OCI-M1 (cell line): ENCODE measurements at regions not wholly inside any gene's neighbourhood (a gene's known extent, or its start where the extent isn't known, plus 50 kb on each side); places are given as distances from the start of the nearest gene placed in this dataset.
"Not testable (repeated sequence)": the region's sequence is repeated elsewhere in the genome, so short reads cannot be mapped to it uniquely, and the experiment has no call there.

Experiments
- DNase-seq: peaks from one replicate; lab custom pipeline; 2025; lab: John Stamatoyannopoulos, UW

DNA sequence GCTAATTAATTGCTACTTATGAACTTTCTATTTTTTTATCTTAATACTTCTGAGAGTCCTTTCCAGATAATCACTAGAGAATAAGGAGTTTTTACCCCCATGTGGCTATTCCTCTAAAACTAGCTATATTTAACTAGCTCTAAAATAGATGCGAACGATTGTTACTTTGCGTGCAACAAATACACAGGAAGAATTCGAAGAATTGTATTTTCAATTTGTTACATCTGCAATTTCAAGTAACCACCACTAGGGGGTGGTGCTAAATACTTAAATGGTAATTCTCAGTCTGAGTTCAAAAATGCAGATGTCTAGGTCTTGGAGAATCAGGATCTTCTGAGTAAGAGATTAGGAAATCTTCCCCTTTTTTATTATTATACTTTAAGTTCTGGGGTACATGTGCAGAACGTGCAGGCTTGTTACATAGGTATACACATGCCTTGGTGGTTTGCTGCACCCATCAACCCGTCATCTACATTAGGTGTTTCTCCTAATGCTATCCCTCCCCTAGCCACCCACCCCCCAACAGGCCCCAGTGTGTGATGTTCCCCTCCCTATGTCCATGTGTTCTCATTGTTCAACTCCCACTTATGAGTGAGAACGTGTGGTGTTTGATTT, 80.9 kb upstream of the KIF2A start:
- DNase-seq, result peak; percentile 60

DNA sequence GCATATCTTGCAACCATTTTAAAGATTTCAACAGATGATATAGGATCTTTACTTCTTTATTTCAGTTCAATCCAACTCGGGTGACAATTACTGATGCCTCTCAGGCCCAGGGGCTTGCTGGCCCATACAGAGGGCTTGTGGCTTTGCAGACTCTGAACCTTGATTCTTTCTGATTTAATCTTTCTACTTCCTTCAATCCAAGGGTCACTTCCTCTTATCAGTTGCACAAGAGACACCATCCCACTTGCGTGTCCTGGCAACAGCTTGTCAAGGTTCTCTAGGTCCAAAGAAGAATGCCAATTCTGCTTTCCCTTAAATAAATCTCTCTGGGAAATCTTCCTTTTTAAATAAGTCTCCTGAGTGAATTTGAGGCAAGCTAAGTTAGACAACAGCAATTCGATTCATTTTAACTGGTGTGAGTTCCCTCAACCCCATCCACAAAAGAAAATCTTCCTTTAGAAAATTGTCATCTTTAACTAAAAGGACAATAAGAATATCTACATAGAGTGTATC, 75.1 kb upstream of the KIF2A start:
- peak; percentile 28 for DNase-seq

DNA sequence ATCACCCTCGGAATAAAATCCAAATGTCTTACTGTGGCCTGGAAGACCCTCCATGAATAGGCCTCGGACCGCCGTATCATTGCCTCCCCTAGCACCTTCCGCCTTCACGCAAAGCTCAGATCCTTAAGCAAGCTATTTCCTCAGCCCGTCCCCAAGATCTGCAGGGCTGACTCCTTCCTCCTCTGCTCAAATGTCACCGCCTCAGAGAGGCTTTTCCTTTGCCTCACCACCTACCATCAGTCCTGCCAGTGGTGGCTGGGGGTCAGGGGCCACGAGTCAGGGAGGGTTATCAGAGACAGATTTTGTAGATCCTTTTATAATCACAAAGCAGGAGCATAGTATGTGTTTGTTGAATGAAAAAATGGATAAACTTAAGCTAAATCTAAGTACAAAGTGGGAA, 74.4 kb upstream of the KIF2A start:
- DNase-seq, result no peak

DNA sequence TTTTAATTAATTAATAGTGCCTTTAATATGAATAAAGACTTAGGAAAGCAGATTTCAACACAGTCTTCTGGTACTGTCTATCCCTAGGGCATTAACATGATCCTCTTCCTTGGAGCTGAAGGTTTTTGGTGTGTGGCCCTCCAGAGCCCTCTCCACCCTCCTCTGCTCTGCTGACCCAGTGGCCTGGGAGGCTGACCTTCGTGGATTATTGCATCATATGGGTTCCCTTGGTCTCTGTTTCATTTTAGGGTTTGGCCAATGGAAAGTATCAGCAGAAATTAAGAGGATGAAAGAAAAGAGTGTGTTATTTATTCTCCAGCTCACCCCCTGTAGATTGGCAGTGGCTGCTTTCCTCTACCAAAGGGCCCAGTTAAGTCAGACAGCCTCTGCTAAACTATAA, 73.8 kb upstream of the KIF2A start:
- not testable (repeated sequence) for DNase-seq

DNA sequence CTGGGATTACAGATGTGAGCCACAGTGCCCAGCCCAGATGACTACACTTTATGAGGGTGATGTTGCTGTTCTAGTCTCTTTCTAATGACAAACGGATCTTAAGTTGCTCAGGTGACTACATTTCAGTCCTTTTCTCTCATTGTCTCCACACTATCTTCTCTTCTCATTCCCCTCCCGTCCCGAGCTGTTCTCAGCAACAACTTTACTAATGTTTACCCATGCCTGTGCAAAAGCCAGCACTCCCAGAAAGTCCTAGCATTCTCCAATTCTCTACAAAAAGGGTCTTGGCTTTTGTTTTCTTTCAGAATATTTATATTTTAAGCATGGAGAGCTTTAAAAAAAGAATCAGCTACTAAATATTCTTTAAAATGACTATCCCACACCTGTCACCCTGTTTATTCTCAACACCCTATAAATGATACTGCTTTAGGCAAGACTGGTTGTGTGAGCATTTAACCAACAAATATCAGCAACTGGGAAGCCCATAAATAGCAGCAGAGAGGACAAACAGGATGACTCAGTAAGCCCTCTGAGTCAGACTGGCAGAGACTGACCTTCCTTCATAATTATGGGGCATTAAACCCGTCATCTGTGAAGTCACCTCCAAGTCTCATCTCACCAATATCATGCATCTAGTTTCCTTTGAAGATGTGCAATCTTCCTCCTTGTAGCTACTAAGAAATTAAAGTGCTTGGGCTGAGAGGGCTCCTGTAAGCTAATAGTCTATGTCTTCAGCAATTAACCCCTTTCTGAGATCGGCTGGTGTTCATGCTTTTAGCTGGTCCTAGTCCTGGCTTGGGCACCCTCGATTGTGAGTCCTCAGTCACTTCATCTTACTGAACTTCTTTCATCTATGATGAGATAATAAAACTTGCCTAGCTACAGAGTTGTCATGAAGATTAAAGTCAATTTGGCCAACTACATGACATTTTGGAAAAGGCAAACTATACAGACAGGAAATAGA, 72.6 kb upstream of the KIF2A start:
- DNase-seq, result peak; percentile 33

DNA sequence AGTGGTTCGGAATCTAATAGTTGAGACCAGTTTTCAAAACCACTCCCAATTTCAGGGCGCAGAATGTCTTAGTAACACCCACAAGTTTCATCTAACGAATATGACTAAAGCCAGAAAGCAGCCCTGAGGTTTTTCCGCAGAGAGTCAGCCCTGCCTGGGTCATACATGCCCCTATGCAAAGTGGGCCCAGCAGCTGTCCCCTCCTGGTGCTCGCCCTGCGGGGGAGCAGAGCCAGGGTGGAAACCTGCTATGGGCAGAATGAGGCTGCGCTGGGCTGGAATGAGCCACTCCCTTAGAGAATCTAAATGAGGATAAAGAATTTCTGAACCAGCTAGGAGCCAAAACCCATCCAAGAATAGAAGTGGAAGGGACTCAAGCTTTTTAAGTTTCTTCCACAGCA, 69.4 kb upstream of the KIF2A start:
- not testable (repeated sequence) for DNase-seq

DNA sequence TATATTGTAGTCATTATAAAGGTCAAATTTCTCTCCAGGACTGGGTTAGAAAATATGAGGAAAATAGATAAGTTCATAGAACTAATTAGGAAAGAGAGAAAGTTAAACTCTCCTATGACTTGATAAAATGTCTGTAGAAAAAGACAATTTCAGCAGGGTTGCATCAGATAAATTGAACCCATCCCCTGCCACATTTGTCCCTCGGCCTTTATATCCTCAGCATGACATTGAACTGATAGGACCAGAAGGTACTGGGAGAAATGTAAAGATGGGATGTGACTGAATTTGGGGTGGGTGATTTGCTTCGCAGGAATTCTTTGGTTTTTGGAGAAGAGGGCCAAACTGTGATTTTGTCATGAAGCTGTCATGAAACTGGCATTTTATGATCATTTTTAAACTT, 68.1 kb upstream of the KIF2A start:
- DNase-seq, result peak; percentile 69

DNA sequence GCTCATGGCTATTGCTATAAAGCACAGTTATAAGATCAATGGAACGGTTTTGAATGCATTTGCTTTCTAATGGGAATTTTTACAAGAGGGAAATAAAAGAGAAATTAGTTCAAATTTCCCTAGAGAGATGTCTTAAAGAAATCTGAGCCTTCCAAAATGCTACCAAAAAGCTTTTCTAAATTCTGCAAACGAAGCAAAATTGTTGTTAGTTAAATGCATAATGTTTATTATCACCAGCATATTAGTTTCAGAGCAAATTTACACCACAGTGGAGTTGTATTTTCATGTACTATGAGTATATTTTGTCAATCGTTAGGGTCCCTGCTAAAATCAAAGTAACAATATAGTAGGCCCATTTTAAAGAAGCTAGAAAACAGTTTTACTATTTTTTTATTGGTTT, 67.4 kb upstream of the KIF2A start:
- DNase-seq, result not testable (repeated sequence)

DNA sequence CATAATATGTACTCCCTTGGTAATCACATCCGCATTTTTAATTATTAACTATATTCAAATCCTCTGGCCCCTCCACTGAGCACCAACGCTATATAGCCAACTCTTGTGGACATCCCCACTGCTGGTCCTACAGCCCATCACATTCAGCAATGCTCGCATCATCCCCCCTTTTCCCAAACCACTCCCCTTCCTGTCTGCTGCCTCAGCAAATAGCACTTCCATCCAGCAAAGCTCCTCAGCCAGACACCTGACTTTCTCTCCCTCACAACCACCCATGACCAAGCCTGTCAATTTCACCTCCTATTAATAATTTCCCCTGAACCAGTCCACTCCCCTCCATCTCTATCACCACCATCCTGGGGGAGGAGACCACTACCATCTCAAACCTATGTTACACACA, 65.5 kb upstream of the KIF2A start:
- not testable (repeated sequence) for DNase-seq

DNA sequence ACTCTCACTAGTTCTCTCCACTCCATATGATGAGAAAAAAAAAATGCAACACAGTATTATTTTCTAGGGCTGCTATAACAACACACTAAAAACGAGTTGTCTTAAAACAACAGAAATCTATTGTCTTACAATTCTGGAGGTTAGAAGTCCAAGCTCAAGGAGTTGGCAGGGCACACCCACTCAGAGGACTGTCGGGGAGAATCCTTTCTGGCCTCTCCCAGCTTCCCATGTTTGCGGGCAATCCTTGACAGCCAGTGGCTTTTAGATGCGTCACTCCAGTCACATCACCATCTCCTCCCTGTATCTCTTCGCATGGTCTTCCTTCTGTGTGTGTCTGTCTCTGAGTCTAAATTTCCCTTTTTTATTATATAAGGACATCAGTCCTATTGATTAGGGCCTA, 64.0 kb upstream of the KIF2A start:
- not testable (repeated sequence) for DNase-seq

DNA sequence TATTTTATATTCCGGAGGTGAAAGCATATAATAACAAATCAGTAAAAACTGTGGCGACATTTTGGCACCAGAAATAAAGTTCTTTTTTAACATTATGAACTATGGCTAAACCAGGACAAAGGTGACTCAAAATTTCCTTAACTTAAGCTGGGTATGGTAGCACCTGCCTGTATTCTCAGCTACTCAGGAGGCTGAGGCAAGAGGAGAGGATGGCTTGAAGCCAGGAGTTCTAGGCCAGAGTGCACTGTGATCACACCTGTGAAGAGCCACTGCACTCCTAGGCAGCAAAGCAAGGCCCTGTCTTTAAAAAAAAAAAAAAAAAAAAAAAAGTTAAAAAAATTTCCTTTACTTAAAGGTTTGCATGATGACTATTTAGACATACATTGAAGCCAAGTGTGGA, 63.0 kb upstream of the KIF2A start:
- DNase-seq, result not testable (repeated sequence)

DNA sequence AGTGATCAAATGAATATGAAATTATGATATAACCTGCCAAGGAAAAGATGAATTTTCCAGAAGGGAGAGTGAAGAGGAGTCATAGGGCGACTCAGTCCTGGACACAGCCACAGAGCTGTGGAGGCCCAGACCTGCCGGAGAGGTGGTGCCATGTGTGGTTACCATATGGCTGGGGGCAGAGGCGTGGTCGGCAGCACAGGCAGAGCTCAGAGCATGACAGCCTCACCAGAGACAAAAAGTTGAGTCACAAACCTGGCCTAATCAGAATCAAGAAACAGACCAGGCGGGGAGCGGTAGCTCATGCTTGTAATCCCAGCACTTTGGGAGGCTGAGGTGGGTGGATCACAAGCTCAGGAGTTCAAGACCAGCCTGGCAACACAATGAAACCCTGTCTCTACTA, 57.8 kb upstream of the KIF2A start:
- DNase-seq, result not testable (repeated sequence)

DNA sequence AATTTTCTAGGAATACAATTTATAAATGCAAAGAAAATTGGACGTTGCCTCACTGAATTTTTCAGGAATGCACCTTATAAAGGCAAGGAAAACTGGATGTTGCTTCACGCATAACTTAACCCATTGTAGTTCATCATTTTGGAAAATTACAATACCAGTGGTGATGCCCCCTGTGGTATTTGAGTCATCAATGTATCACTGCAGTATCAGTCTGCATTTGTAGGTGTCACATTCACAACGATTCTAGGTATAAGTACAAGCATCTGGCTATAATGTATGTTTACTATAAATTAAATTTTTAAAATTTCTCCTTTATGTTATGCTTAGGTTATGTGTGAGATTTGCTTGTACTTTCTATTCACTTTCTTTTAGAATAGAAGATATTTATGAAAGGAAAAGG, 55.9 kb upstream of the KIF2A start:
- DNase-seq, result not testable (repeated sequence)

DNA sequence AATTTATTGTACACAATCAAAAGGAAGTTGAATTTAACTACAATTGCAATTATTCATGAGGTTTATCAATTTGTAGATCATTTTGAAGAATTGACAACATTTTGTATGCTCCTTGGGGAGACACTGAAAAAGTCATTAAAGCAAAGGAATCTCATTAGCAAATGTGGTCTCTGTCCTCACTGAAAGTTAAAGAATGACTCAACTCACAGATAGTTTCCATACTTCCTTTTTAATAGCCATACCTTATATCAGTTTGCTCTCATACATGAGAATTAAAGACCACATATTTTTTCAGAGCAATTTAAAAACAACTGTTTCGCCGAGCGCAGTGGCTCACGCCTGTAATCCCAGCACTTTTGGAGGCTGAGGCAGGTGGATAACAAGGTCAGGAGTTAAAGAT, 55.1 kb upstream of the KIF2A start:
- not testable (repeated sequence) for DNase-seq

DNA sequence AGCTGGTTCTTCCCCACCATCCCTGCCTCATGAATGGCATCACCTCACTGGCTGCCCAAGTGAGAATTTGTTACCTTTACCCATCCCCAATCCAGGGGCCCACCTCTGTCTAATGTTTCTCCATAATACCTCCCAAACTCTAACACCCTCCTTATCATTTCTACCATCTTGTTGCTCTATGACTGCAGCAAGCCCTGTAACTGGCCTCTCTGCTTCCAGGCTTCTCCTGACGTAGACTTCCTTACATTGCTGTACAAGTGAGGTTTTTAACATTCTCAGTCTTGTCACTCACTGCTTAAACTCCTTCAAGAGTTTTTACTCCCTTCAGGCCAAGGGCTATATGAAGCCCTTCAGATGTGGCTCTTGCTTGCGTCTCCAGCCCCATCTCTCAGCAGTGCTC, 53.5 kb upstream of the KIF2A start:
- not testable (repeated sequence) for DNase-seq

DNA sequence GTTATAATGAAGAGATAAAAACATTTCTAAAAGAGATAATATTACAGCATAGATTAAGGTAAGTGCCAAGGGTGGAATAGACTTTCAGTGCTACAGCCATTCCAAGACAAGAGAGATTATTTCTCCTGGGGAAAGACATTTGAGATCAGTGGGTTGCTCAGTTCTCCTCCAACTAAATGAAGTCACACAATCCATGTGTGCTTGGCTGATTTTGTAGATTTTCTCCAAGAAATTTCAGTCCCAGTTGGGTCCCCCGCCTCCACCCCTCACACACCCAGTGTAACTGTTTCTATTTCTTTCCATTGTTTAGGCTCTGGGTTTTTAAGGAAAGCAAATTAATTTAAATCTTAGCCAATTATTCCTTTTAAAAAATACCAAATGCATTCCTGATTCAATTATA, 50.5 kb upstream of the KIF2A start:
- not testable (repeated sequence) for DNase-seq

DNA sequence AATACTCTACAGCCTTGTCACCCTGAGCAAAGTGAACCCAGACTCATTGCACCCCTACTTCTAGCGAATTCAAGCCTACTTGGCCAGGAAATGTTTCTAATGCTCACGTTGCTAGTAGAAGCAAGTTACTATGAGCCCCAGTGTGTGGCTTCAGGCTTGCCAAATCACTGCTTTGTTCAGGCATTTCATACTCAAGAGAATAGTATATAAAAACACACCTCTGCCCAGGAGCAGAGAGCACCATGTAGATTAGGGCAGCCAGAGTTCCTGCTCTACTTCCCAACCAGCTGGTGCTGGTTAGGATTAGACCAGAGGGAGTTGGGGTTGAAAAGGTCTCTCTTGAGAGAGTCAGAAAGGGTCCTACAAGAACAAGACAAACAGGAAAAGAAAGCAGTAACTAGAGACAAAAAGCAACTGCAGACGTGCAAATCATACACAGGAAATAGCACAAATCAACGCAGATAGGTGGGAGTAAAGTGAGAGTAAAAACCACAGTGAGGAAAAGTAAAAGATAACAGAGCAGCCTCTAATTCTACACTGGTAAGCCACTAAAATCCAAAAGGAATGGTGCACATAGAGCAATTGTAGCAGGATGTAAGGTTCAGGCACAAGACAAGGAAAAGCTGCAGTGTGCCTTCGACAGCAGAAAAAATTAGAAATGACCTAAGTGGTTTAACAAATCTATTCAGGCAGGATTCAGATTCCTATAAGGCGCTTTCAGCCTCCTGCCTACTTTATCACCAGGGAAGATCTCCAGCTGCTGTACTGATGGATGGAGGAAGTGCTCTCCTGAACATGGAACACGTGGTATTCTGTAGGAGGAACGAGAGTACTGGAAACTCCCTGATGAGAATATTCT, 49.6 kb upstream of the KIF2A start:
- DNase-seq, result peak; percentile 42
